ENCODE measurements at regions not wholly inside any gene's neighbourhood (a gene's known extent, or its start where the extent isn't known, plus 50 kb on each side); places are given as distances from the start of the nearest gene placed in this dataset.

DNA sequence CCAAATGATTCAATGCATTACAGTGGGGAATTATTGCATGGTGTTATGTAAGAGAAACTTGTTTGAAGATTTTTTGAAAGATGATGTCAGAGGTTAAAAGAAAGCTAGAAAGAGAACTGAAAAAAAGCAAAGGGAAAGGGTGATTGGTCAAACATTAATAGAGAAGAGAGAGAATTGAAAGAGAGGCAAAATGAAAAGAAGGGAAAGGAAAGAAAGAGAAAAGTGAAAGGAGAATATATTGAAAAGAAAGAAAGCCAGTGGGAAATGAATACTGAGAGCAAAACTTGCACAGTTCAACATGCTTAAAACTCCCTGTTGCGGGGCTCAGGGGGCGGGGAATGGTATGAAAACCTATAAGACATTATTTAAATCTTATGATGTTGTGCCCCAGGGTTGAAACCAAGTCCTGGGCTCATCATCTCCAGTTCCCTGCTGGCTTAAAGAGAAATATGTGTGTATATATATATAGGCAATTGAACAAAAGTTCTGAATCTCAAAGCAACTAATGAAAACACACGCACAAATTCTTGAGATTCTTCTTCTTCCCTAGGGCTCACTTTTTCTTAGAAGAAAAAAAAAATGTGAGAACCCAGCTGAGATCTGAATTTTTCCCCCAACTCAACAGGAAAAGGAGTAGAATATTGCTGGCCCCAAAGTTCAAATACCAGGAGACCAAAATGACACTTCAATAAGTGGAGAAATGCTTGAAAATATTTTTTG lies 2045.9 kb upstream of the CELF4 start:
- TF ChIP-seq, protein P1, sequence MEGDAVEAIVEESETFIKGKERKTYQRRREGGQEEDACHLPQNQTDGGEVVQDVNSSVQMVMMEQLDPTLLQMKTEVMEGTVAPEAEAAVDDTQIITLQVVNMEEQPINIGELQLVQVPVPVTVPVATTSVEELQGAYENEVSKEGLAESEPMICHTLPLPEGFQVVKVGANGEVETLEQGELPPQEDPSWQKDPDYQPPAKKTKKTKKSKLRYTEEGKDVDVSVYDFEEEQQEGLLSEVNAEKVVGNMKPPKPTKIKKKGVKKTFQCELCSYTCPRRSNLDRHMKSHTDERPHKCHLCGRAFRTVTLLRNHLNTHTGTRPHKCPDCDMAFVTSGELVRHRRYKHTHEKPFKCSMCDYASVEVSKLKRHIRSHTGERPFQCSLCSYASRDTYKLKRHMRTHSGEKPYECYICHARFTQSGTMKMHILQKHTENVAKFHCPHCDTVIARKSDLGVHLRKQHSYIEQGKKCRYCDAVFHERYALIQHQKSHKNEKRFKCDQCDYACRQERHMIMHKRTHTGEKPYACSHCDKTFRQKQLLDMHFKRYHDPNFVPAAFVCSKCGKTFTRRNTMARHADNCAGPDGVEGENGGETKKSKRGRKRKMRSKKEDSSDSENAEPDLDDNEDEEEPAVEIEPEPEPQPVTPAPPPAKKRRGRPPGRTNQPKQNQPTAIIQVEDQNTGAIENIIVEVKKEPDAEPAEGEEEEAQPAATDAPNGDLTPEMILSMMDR (IDR thresholded peaks at IDR 0.05; ENCODE audit: low read depth, low read length, poor library complexity, severe bottlenecking): no peak
- no peak for TF ChIP-seq EZH2phosphoT487 (IDR thresholded peaks at IDR 0.05; ENCODE audit: borderline replicate concordance, low read length)

All from DOHH2 (cell line).